ENCODE measurements at regions not wholly inside any gene's neighbourhood (a gene's known extent, or its start where the extent isn't known, plus 50 kb on each side); places are given as distances from the start of the nearest gene placed in this dataset.

- TF ChIP-seq CTCF (IDR thresholded peaks at IDR 0.05) (no peak), POLR2A (IDR thresholded peaks at IDR 0.05) (no peak), POLR2AphosphoS5 (IDR thresholded peaks at IDR 0.05) (no peak), EP300 (IDR thresholded peaks at IDR 0.05; ENCODE audit: low read depth) (no peak)
These were observed 84.6 kb upstream of the BCL2L14 start for GRCh38 chr12:11986165-11986564.
